CD4-positive, alpha-beta T cell treated with Interleukin-10 for 1 hour (primary cell): ENCODE measurements at regions not wholly inside any gene's neighbourhood (a gene's known extent, or its start where the extent isn't known, plus 50 kb on each side); places are given as distances from the start of the nearest gene placed in this dataset.
A peak's percentile ranks its signal among the peaks of the same experiment; 100 is the strongest.
"Not testable (repeated sequence)": the region's sequence is repeated elsewhere in the genome, so short reads cannot be mapped to it uniquely, and the experiment has no call there.

Source experiments
- DNase-seq: peaks from one replicate; pipeline ENCODE4 v3.0.0-alpha.2; 2020

- peak; percentile 72 for DNase-seq
Observed at GRCh38 chr22:25462474-25463346, 101.8 kb upstream of the GRK3 start.

- not testable (repeated sequence) for DNase-seq
Observed at GRCh38 chr22:25463347-25463628, 101.2 kb upstream of the GRK3 start.

DNA sequence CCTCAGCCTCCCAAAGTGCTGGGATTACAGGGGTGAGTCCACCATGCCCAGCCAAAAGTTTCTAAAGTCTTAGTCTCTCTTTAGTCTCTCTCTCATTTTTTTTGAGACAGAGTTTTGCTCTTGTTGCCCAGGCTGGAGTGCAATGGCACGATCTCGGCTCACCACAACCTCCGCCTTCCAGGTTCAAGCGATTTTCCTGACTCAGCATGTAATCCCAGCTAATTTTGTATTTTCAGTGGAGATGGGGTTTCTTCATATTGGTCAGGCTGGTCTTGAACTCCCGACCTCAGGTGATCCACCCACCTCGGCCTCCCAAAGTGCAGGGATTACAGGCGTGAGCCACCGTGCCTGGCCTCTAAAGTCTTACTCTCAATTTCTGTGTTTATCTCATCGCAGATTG, 100.1 kb upstream of the GRK3 start:
- not testable (repeated sequence) for DNase-seq

DNA sequence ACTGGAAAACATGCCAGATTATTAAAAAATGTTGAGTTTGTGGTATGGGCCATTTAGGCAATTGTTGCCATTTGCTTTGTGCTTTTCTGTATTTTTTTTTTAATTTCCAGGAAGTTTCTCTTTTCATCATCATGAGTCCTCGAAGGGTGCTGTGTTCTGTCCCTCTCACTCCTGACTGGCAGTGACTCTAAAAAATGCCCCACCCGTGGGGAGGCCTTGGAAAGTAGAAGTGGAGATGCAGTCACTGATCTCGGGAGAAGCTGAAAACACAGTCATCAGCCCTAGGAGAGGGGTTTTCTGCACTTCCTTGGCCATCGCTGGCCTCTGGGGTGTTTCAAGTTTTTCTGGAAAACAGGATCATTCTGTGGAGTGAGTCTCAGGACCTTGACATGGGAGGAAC, 98.5 kb upstream of the GRK3 start:
- no peak for DNase-seq

DNA sequence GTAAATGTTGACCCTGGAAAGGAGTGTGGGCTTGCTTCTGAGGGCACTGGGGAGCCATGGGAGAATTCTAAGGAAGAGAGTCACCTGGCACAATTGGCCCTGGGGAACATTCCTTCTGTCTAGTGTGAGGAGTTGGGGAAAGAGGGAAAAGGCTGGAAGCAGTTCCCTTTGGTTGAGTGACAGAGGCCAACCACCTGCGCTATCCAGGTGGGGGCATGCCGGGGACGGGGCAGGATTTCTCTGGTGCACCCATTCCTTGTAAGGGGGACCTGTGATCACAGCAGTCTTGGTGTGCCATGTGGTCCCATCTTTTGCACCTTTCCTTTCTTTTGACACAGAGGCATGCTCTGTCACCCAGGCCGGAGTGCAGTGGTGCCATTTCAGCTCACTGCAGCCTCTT, 92.1 kb upstream of the GRK3 start:
- DNase-seq: no peak

DNA sequence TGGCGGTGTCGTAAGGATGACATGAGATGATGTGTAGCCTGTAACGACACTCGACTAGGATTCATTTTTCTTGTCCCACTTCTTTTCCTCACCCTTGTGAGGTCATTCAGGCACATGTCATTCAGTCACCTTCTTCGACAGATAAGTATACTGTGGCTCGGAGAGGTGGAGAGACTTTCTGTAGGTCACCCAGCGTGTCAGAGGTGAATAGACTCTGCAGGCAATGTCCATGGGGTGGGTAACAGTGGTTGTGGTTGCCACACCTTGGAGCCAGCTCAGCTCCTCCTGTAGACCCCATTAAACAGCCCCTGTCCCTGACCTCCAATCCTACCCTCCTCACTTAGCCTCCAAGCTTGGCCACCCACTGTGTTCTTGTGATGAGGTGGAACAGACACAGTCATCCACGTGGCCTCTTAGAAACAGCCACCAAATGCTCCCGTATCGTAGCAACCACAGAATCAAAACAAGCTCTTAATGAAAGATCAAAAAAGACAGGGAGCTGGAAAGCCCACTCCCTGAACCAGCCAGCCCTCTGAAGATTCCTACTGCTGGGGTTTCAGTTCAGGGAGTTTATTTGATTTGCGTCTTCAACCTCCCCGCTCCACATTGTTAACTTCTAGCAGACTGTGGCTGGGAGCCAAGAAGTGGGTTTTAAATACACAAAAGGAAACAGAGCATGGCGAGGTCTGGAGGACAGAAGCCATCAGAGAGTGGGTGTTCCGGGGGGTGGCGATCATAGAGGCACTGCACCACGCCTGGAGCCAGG, 89.0 kb upstream of the GRK3 start:
- no peak for DNase-seq

DNA sequence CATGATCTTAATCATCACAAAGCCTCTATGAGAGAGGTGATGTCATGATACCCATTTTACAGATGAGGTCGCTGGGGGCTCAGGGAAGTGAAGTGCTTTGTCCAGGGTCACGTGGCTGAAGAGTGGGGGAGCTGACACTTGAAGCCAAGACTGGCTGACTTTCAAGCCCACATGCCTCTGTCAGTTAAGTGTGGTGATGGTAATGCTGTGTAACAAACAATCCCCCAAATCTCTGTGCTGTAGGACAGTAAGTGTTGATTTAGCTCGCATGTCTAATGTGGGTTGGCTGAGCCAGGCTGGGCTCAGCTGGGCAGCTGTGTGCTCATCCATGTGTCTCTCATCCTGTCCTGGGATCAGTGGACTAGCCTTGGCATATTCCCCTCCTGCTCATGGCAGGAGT, 87.1 kb upstream of the GRK3 start:
- DNase-seq: no peak

- no peak for DNase-seq
Observed at GRCh38 chr22:25478111-25478510, 86.4 kb upstream of the GRK3 start.

GRCh38 chr22:25478528-25478927, 85.9 kb upstream of the GRK3 start:
- no peak for DNase-seq

DNA sequence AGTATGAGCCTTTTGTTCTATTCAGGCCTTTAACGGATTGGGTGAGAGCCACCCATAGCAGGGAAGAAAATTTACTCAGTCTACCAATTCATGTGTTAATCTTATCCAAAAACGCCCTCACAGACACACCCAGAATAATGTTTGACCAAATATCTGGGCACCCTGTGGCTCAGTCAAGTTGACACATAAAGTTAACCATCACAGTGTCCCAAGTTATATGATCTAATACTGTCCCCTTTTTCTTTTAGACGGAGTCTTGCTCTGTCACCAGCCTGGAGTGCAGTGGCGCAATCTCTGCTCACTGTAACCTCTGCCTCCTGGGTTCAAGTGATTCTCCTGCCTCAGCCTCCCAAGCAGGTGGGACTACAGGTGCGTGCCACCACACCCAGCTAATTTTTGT, 83.6 kb upstream of the GRK3 start:
- DNase-seq: not testable (repeated sequence)

- no peak for DNase-seq
Observed at GRCh38 chr22:25482091-25482760, 82.2 kb upstream of the GRK3 start.

- DNase-seq: no peak
Observed at GRCh38 chr22:25482868-25483639, 81.4 kb upstream of the GRK3 start.

DNA sequence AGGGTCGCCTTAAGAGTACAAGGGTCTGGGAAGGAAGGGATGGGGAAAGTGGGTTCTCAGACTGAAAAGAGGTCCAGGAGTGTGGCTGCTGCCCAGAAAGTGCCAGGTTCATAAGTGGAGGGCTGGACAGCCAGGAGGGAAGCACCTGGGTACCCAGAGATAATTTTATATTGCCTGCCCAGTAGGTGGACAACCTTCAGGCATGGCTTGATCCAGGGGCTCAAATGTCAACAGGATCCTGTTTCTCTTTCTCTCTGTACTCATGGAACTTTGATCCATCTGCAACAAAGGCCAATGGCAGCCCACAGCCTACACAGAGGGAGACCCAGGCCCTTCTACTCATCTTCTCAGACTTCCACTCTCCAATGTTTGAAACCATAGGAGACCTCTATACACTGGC, 80.5 kb upstream of the GRK3 start:
- no peak for DNase-seq

DNA sequence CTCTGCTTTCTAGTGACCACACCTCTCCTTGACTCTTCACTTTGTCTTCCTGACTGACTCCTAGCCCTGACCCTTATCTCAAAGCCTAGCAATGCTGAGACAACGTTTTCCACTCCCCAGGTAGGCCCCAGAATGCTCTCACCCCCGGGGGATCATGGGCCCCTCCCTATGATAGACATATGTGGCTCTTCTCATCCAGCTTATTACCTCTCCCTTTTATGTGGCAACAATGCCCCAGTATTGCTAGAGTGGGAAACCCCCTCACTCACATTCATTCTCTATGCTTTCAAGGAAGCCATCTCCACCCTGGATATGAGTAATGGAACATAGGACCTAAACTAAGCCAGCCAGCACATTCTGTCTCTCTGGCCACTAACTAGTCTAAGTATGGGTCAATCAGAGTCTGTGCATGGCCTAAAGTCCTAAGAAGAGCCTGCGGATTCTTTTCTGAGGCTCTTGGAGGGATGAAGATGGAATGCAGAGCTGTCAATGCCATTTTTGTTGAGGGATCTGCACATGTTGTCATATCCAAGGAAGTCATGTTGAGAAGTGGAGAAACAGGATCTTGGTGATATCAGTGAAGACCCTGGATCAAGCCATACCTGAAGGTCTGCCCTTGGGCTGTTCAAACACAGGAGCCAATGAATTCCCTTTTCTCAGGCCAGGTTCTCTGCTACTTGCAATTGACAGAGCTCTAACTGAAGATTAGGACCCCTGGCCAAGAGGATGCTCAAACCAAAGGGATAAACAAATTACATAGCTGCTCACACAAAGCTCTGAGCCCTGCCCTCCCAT, 79.8 kb upstream of the GRK3 start:
- DNase-seq: no peak

DNA sequence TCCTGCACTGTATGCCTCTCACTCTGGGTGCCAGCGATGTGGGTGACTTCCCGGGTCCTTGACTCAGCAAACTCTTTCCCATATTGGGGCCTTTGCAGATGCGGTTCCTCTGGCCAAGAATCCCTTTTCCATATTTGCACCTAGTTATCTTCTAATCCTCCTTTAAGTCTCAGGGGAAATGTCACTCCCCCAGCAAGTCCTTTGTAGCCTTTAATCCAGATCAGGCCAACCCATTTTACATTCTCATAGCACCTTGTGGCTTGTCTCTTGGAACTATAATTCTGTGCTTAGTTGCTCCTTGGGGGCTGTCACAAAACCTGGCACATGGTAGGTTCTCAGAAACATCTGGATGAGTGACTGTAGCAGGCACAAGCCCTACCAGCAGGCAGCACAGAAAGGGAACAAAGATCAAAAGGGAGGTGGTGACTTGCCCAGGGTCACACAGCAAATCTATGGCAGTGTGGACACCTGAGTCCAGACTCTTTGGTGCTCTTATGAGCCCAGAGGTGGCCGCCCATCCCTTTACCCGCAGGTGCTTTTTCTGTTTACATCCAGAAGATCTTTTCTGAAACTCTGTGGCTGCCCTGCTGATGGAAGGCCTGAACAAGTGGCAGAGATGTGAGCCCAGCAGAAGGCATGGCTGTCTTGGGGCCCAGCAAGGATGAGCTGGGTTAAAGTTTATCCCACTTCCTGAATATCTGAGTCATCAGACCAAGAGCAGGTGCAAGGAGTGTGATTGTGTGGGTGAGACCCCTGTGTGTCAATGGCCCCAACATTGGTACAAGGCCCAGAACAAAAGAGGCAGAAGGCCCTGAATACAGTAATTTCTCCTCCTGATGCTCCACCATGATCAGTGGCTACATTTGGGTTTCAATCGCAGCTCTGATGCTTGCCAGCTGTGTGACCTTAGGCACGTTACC, 78.6 kb upstream of the GRK3 start:
- no peak for DNase-seq

DNA sequence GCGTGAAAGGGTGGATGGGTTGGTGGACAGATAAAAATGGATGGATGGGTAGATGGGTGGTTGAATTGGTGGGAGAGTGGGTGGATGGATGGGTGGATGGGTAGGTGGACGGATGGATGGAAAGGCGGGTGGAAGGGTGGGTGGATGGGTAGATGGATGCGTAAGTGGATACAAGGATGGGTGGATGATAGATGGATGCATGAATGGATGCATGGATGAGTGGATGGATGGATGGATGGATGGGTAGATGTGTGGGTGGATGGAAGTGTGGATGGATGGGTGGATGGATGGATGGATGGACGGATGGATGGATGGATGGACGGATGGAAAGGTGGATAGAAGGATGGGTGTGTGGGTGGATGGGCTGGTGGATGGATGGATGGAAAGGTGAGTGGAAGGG, 77.0 kb upstream of the GRK3 start:
- no peak for DNase-seq

DNA sequence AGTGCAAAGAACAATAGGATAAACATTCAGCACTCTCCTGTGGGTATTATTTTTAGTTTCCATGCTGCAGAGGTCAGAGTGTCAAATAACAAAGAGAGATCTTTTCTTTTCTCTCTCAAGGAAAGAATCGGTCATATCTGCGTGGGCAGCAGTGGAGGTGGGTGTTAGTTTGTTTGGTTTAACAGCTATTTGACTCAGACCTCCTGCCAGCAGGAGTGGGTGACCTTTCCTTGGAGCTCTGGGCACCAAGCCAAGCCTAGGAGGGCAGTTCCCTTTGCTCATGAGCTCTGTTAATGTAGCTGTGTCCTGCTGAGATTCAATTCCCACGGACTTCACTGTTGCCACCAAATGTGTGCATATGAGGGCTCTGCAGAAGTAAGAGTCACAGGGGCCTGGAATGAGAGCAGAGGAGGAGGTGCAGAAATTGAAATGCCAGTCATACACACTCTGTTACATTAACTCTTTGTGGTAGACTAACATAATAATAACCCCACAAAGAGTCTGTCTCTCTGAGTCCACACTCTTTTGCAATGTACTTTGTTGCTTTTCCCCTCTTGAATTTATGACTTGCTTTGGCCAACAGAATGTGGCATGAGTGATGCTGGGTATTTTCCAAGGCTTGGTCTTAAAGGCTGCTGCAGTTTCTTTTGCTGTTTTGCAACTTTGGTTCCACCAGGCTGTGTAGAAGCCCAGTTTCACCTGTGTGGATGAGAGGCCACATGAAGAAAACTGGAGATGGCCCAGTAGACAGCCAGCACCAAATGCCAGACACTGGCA, 76.0 kb upstream of the GRK3 start:
- DNase-seq: no peak

- no peak for DNase-seq
Observed at GRCh38 chr22:25489947-25490346, 74.5 kb upstream of the GRK3 start.

- no peak for DNase-seq
Observed at GRCh38 chr22:25490896-25491295, 73.6 kb upstream of the GRK3 start.

DNA sequence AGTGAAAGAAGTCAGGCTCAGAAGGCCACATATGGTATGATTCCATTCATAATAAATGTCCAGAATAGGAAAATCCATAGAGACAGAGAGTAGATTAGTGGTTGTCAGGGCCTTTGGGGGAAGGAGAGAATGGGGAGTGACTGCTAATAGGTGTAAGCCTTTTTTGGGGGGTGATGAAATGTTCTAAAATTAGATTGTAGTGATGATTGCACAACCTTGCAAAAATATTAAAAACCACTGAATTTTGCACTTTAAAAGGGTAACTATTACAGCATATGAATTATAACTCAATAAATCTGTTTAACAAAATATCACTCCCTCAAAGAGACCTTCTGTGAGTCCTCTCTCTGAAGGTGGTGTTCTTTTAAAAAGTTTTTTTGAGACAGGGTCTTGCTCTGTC, 72.3 kb upstream of the GRK3 start:
- no peak for DNase-seq
